ENCODE measurements at regions not wholly inside any gene's neighbourhood (a gene's known extent, or its start where the extent isn't known, plus 50 kb on each side); places are given as distances from the start of the nearest gene placed in this dataset.

DNA sequence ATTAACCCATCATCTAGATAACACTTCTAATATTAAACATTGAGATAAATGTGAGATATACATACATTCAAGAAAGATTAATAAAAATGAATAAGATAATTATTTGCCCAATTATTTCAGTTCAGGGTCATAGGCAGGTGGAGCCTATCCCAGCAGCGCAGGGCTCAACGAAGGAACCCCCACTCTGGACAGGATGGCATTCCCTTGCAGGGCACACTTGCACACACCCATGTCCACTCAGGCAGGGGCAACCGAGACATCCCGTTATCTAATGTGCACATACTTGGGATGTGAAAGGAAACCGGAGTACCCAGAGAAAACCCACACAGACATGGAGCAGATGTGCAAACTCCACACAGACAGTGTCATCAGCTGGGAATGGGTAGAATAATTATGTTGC lies 175.4 kb upstream of the CMC1 start:
- TF ChIP-seq, protein P1, sequence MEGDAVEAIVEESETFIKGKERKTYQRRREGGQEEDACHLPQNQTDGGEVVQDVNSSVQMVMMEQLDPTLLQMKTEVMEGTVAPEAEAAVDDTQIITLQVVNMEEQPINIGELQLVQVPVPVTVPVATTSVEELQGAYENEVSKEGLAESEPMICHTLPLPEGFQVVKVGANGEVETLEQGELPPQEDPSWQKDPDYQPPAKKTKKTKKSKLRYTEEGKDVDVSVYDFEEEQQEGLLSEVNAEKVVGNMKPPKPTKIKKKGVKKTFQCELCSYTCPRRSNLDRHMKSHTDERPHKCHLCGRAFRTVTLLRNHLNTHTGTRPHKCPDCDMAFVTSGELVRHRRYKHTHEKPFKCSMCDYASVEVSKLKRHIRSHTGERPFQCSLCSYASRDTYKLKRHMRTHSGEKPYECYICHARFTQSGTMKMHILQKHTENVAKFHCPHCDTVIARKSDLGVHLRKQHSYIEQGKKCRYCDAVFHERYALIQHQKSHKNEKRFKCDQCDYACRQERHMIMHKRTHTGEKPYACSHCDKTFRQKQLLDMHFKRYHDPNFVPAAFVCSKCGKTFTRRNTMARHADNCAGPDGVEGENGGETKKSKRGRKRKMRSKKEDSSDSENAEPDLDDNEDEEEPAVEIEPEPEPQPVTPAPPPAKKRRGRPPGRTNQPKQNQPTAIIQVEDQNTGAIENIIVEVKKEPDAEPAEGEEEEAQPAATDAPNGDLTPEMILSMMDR (conservative IDR thresholded peaks at IDR 0.05) = no peak
- no peak overlapping the region for H3K27ac Mint-ChIP-seq

DNA sequence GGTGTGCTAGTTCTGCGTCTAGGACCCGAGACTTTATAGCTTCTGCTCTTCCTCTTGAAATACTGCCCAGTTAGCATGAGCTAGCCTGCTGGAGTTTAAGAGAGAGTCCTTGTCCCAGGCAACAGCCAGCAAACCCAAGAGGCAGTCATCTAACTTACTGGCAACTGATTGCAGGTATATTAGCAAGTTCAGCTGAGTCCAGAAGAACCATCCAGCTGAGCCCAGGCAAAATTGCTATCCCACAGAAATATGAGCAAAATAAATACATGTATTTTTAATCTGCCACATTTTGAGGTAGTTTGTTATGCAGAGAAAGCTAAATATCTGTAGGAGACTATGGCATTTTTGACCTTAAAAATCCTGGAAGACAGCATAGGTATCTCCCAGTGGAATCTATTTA lies 174.4 kb upstream of the CMC1 start:
- H3K27me3 Mint-ChIP-seq = no peaks in the 10 kb centered on the region
- H3K4me1 Mint-ChIP-seq (ENCODE audit: unreplicated experiment) = no peaks in the 10 kb centered on the region
- TF ChIP-seq, protein P1 (conservative IDR thresholded peaks at IDR 0.05) = no peak
- DNase-seq (ENCODE audit: extremely low spot score, unreplicated experiment) = no peak
- no peaks in the 10 kb centered on the region for H3K36me3 Mint-ChIP-seq
- no peak overlapping the region for H3K27ac Mint-ChIP-seq
- no peaks in the 10 kb centered on the region for H3K9me3 Mint-ChIP-seq
- no peak overlapping the region for H3K4me3 Mint-ChIP-seq

More for the DNA sequence above, 175.4 kb upstream of the CMC1 start:
- Mint-ChIP-seq H3K9me3 (no peaks in the 10 kb centered on the region), H3K4me3 (no peak overlapping the region), H3K27me3 (no peaks in the 10 kb centered on the region), H3K4me1 (ENCODE audit: unreplicated experiment) (no peaks in the 10 kb centered on the region), H3K36me3 (no peaks in the 10 kb centered on the region)
- no peak for DNase-seq (ENCODE audit: extremely low spot score, unreplicated experiment)

DNA sequence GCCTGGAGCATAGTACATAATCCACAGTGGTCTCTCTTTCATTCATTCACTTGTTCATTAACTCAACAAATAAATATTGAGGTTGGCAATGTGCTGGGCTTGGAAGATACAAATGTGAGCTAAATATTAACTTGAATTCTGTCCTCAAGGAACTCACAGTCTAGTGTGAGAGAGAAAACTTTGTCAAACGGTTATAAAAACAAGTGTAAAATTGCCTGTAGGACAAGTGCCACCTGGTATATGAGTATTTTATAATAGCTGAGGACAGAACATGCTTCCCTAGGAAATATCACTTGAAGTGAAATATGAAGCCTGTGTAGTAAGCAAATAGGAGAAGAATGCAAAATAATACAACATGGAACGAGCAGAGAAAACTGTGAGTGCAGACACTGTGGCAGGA lies 173.1 kb upstream of the CMC1 start:
- Mint-ChIP-seq H3K27me3 (no peaks in the 10 kb centered on the region), H3K27ac (no peak overlapping the region), H3K4me3 (no peak overlapping the region), H3K36me3 (no peaks in the 10 kb centered on the region), H3K9me3 (no peaks in the 10 kb centered on the region), H3K4me1 (ENCODE audit: unreplicated experiment) (no peaks in the 10 kb centered on the region)
- no peak for DNase-seq (ENCODE audit: extremely low spot score, unreplicated experiment)
- TF ChIP-seq, protein P1 (conservative IDR thresholded peaks at IDR 0.05) = no peak

DNA sequence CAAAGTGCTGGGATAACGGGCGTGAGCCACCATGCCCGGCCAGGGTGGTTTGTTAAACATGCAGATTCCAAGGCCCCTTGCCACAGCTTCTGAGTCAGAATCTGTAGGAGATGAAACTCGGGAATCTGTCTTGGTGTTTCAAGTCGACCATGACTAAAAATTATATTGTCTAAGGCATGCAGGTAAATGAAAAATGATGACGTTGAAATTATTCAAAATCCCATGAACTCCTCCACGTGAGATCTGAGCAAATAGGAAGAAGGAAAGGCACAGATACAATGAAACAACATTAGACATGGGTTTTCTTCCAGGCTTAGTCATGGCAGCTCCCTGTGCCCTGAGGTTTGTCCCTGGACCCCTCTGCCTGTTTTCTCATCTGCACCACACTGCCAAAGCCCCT lies 172.0 kb upstream of the CMC1 start:
- Mint-ChIP-seq H3K4me3 (no peak overlapping the region), H3K27ac (no peak overlapping the region), H3K36me3 (no peaks in the 10 kb centered on the region), H3K4me1 (ENCODE audit: unreplicated experiment) (no peaks in the 10 kb centered on the region), H3K9me3 (no peaks in the 10 kb centered on the region), H3K27me3 (no peaks in the 10 kb centered on the region)
- TF ChIP-seq, protein P1 (conservative IDR thresholded peaks at IDR 0.05) = no peak
- no peak for DNase-seq (ENCODE audit: extremely low spot score, unreplicated experiment)

DNA sequence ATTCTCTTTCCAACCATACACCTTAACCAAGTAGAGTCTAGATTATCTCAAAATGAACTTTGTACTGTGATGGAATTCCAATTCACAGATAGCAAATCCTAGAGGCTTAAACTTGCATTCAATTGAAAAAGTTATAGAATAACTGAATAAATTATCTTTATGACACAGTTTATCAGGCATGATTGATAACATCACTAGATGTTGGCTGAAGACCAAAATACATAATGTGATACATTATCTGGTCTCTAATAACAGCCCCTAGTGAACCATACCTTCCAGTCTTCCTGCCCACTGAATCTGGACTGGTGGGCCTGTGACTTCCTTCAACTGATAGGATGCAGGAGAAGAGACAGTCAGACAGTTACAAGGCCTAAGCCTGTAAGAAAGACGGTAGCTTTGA lies 165.2 kb upstream of the CMC1 start:
- DNase-seq (ENCODE audit: extremely low spot score, unreplicated experiment) = no peak
- no peak overlapping the region for H3K27ac Mint-ChIP-seq
- no peaks in the 10 kb centered on the region for H3K9me3 Mint-ChIP-seq
- no peaks in the 10 kb centered on the region for H3K27me3 Mint-ChIP-seq
- TF ChIP-seq, protein P1 (conservative IDR thresholded peaks at IDR 0.05) = no peak
- H3K4me1 Mint-ChIP-seq (ENCODE audit: unreplicated experiment) = no peaks in the 10 kb centered on the region
- no peak overlapping the region for H3K4me3 Mint-ChIP-seq
- H3K36me3 Mint-ChIP-seq = no peaks in the 10 kb centered on the region

DNA sequence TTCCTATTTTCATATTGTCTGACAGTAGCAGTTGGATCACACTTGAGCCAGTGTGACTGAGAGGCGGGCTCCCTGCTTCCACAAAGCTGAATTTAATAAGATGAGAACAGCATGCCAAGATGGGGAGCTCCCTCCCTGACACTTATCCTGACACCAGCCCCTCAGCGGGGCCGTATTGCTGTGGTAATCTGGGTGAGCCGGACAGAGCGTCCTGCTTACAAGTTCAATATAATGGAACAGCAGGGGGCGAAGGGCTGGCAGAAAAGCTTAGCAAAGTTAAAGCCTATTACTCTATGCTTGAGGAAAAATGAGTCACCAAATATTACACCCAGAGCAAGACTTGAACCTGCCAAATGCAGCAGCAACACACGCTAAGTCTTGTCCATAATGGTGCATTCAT lies 163.8 kb upstream of the CMC1 start:
- no peaks in the 10 kb centered on the region for H3K4me1 Mint-ChIP-seq (ENCODE audit: unreplicated experiment)

More for the DNA sequence above, 163.8 kb upstream of the CMC1 start:
- Mint-ChIP-seq H3K36me3 (no peaks in the 10 kb centered on the region), H3K27me3 (peaks cover 4% of the 10 kb centered on the region), H3K4me3 (no peak overlapping the region), H3K27ac (no peak overlapping the region), H3K9me3 (no peaks in the 10 kb centered on the region)
- no peak for DNase-seq (ENCODE audit: extremely low spot score, unreplicated experiment)
- TF ChIP-seq, protein P1 (conservative IDR thresholded peaks at IDR 0.05) = no peak
